CD4-positive, alpha-beta memory T cell (primary cell): ENCODE measurements at regions not wholly inside any gene's neighbourhood (a gene's known extent, or its start where the extent isn't known, plus 50 kb on each side); places are given as distances from the start of the nearest gene placed in this dataset.

ENCODE experiments used
- CTCF ChIA-PET: fragments of 350-600 bp; sonication (Branson Sonifier 250); formaldehyde crosslinking; loops from one replicate; lab custom pipeline; 2021; ENCODE audit warnings: inconsistent platforms; ENCODE audit not compliant: partially characterized antibody; lab: Charles Lee
- POLR2A ChIA-PET: fragments of 350-600 bp; sonication (Branson Sonifier 250); formaldehyde crosslinking; loops from one replicate; lab custom pipeline; 2021; ENCODE audit not compliant: partially characterized antibody; lab: Charles Lee
- DNase-seq, 5 donors: peaks; one replicate each; pipeline versions ENCODE4 v3.0.0 to v3.0.0-alpha.2; 2020 to 2022; ENCODE audit warnings: mixed read lengths in 1 of 5
- H3K27ac ChIP-seq: one replicate; pipeline ENCODE4 v1.7.0; 2013; ENCODE audit warnings: low read depth, low read length
- H3K27me3 ChIP-seq: 2 replicates; pipeline ENCODE4 v1.7.0; 2013; ENCODE audit warnings: mild to moderate bottlenecking, low read length, moderate library complexity; ENCODE audit not compliant: insufficient read depth
- H3K36me3 ChIP-seq: 2 replicates; pipeline ENCODE4 v1.7.0; 2013; ENCODE audit warnings: mild to moderate bottlenecking, low read length, moderate library complexity; ENCODE audit not compliant: insufficient read depth
- H3K4me1 ChIP-seq: 2 replicates; pipeline ENCODE4 v1.7.0; 2013; ENCODE audit warnings: mild to moderate bottlenecking, low read length, moderate library complexity; ENCODE audit not compliant: insufficient read depth
- H3K4me3 ChIP-seq, 2 donors: one replicate each; pipeline ENCODE4 v1.7.0; 2013; ENCODE audit warnings: low read length in 2 of 2, mild to moderate bottlenecking in 1 of 2
- H3K9me3 ChIP-seq, 2 donors: one replicate each; pipeline ENCODE4 v1.7.0; 2013; ENCODE audit warnings: low read length in 2 of 2, control low read depth in 1 of 2; ENCODE audit not compliant: control insufficient read depth in 1 of 2
- H3K27ac Mint-ChIP-seq, 7 donors: one replicate each; pipeline ENCODE4 v1.8.0; 2020 to 2021; ENCODE audit warnings: mixed read lengths in 7 of 7, mild to moderate bottlenecking in 6 of 7, inconsistent platforms in 3 of 7, moderate library complexity in 3 of 7
- H3K27me3 Mint-ChIP-seq, 2 donors: one replicate each; pipeline ENCODE4 v1.8.0; 2020 to 2021; ENCODE audit warnings: mixed read lengths in 2 of 2
- H3K36me3 Mint-ChIP-seq, 2 donors: one replicate each; pipeline ENCODE4 v1.8.0; 2020 to 2021; ENCODE audit warnings: mixed read lengths in 2 of 2, inconsistent platforms in 1 of 2, mild to moderate bottlenecking in 1 of 2
- H3K4me1 Mint-ChIP-seq, 4 donors: one replicate each; pipeline ENCODE4 v1.8.0; 2020 to 2021; ENCODE audit warnings: mixed read lengths in 4 of 4, mild to moderate bottlenecking in 1 of 4
- H3K4me3 Mint-ChIP-seq, 8 donors: one replicate each; pipeline ENCODE4 v1.8.0; 2020 to 2021; ENCODE audit warnings: mixed read lengths in 8 of 8, mild to moderate bottlenecking in 7 of 8, moderate library complexity in 6 of 8, inconsistent platforms in 3 of 8
- H3K9me3 Mint-ChIP-seq, 8 donors: one replicate each; pipeline ENCODE4 v1.8.0; 2020 to 2021; ENCODE audit warnings: mixed read lengths in 8 of 8, mild to moderate bottlenecking in 5 of 8, inconsistent platforms in 3 of 8, moderate library complexity in 1 of 8
- intact Hi-C: fragments of 100-400 bp; cut with micrococcal nuclease; formaldehyde crosslinking; loops from one replicate; pipeline ENCODE4 v1.15.1; 2023

DNA sequence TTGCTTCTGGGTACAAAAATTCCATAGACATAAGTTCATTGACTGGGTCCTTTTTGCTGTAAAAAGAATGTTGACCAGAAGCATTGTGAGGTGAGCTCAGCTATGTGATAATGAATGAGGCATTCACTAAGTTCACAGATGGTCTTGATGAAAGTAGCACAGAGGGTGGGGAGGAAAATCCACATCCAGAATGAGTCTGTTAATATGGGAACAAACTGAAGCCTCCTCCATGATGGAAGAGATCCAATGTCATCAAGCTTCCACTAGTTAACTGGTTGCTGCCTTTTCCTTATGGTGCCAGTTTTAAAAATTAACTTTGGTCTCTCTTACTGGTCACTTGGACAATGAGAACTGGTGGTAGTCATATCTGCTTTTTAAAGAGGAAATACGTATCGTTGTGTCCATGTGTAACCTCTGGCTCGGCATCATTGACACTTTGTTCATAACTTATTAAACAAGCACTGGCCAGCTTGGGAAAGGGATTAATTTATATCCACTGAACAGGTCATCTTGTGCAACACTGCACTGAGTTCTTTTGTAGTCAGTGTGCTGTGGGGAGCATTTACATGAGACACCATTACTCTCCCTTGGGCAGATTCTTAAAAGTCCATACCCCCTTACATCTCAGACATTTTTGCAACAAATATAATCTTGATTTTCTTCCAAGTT is 88.6 kb downstream of the ADAMTS1 start:
- intact Hi-C loops = no loop called here
- ChIA-PET POLR2A (no interaction called here), CTCF (no interaction called here)
- no peaks in the 10 kb centered on the region for H3K4me1 ChIP-seq
- H3K27me3 ChIP-seq = no peaks in the 10 kb centered on the region
- no peaks in the 10 kb centered on the region for H3K36me3 Mint-ChIP-seq
- H3K27me3 Mint-ChIP-seq = no peaks in the 10 kb centered on the region
- H3K4me3 ChIP-seq = no peak overlapping the region
- H3K4me3 Mint-ChIP-seq = no peak overlapping the region
- H3K27ac Mint-ChIP-seq = no peak overlapping the region
- no peaks in the 10 kb centered on the region for H3K4me1 Mint-ChIP-seq
- H3K36me3 ChIP-seq = no peaks in the 10 kb centered on the region
- no peak for DNase-seq
- no peak overlapping the region for H3K27ac ChIP-seq
- no peaks in the 10 kb centered on the region for H3K9me3 ChIP-seq
- peaks cover 0 to 2% (median 0%) of the 10 kb centered on the region in 8 donors for H3K9me3 Mint-ChIP-seq

DNA sequence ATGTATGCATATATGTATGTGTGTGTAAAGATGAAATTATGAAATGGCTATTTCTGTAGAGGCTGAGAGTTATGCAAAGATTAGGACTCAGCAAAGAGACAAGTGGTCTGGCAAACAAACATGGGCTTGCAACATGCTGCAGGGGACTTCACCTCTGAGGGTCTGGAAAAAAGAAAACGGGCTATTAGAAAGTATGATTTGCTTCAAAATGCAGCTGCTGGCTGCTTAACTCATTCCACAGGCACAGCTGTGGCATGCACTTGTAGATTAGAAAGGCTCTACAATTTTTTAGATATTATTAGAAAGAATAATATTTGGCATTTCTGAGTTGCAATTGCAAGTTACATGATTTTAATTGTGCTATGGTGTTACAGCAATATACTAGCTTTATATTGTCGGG is 90.4 kb downstream of the ADAMTS1 start:
- CTCF ChIA-PET = no interaction called here
- H3K9me3 Mint-ChIP-seq = no peaks in the 10 kb centered on the region

DNA sequence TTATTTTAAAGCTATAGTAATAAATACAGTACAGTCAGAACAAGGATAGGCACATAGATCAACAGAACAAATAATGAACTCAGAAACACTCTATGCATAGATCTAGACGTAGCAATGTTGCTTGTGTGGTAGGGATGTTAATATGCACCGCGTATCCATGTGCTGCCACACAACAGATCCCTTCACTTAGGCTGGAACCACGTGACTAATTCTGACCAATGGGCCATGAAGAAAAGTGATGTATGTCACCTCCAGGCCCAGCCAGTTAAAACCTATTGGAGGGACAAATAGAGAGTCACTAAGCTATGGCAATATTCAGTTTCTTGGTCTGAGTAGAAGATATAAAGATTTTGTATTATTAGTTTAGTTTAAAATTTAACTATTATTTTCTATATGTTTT is 91.4 kb downstream of the ADAMTS1 start:
- no peak for DNase-seq
- intact Hi-C loops = no loop called here
- Histone ChIP-seq H3K4me1 (no peaks in the 10 kb centered on the region), H3K27me3 (no peaks in the 10 kb centered on the region), H3K36me3 (no peaks in the 10 kb centered on the region), H3K4me3 (no peak overlapping the region), H3K9me3 (no peaks in the 10 kb centered on the region), H3K27ac (no peak overlapping the region)
- CTCF ChIA-PET = no interaction called here
- Mint-ChIP-seq H3K4me1 (no peaks in the 10 kb centered on the region), H3K27me3 (peaks cover 0 to 2% of the 10 kb centered on the region in 2 donors), H3K9me3 (no peaks in the 10 kb centered on the region), H3K36me3 (no peaks in the 10 kb centered on the region), H3K4me3 (no peak overlapping the region), H3K27ac (no peak overlapping the region)
- POLR2A ChIA-PET = no interaction called here

More for the DNA sequence above, 90.4 kb downstream of the ADAMTS1 start:
- H3K27ac Mint-ChIP-seq = no peak overlapping the region
- H3K4me3 Mint-ChIP-seq = no peak overlapping the region
- H3K36me3 Mint-ChIP-seq = no peaks in the 10 kb centered on the region
- Histone ChIP-seq H3K27me3 (no peaks in the 10 kb centered on the region), H3K4me1 (no peaks in the 10 kb centered on the region), H3K36me3 (no peaks in the 10 kb centered on the region), H3K9me3 (no peaks in the 10 kb centered on the region), H3K27ac (no peak overlapping the region), H3K4me3 (no peak overlapping the region)
- POLR2A ChIA-PET = no interaction called here
- intact Hi-C loops = no loop called here
- peaks cover 0 to 2% of the 10 kb centered on the region in 2 donors for H3K27me3 Mint-ChIP-seq
- H3K4me1 Mint-ChIP-seq = no peaks in the 10 kb centered on the region
- DNase-seq = no peak

DNA sequence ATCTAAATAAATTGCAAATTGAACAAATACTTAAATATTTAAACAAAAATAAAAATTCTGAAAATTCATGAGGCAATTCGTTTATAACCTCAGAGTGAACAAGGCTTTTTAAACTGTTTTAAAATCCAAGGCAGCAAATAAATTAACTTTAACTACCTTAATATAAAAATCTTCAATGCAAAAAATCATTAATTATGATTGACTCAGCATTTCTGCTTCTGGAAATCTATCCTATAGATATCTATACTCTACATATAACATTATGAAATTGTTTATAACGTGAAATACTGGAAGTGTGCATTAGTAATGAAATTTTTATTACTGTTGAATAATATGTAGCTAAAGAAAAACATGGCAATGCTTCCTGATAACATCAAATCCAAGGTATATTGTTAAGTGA is 92.4 kb downstream of the ADAMTS1 start:
- Histone ChIP-seq H3K36me3 (no peaks in the 10 kb centered on the region), H3K9me3 (no peaks in the 10 kb centered on the region), H3K27me3 (no peaks in the 10 kb centered on the region), H3K27ac (no peak overlapping the region), H3K4me3 (no peak overlapping the region), H3K4me1 (no peaks in the 10 kb centered on the region)
- Mint-ChIP-seq H3K4me1 (no peaks in the 10 kb centered on the region), H3K27me3 (peaks cover 0 to 2% of the 10 kb centered on the region in 2 donors), H3K27ac (no peak overlapping the region), H3K36me3 (no peaks in the 10 kb centered on the region), H3K9me3 (no peaks in the 10 kb centered on the region), H3K4me3 (no peak overlapping the region)
- ChIA-PET CTCF (no interaction called here), POLR2A (no interaction called here)
- intact Hi-C loops = no loop called here
- DNase-seq = no peak

DNA sequence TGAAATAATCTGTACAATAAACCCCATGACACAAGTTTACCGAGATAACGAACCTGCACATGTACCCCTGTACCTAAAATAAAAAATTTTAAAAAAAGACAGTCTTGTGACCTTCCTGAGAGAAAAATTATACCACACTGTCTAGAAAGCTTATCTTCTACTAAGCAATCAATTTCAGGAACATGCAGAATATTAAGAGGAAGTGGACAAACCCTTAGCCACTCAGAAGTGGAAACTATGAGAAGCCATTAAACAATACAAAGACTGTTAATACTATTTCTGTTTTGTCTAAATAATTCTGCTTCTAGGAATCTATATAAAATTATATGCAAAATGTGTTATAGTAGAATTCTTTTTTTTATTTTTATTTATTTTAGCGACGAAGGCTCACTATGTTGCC is 93.9 kb downstream of the ADAMTS1 start:
- Mint-ChIP-seq H3K27me3 (peaks cover 0 to 2% of the 10 kb centered on the region in 2 donors), H3K4me1 (no peaks in the 10 kb centered on the region), H3K9me3 (no peaks in the 10 kb centered on the region), H3K27ac (no peak overlapping the region), H3K4me3 (no peak overlapping the region), H3K36me3 (no peaks in the 10 kb centered on the region)
- no peaks in the 10 kb centered on the region for H3K9me3 ChIP-seq
- H3K36me3 ChIP-seq = no peaks in the 10 kb centered on the region
- H3K4me3 ChIP-seq = no peak overlapping the region
- CTCF ChIA-PET = no interaction called here
- H3K4me1 ChIP-seq = no peaks in the 10 kb centered on the region
- DNase-seq = no peak
- no peak overlapping the region for H3K27ac ChIP-seq
- H3K27me3 ChIP-seq = no peaks in the 10 kb centered on the region
- intact Hi-C loops = no loop called here
- POLR2A ChIA-PET = no interaction called here

DNA sequence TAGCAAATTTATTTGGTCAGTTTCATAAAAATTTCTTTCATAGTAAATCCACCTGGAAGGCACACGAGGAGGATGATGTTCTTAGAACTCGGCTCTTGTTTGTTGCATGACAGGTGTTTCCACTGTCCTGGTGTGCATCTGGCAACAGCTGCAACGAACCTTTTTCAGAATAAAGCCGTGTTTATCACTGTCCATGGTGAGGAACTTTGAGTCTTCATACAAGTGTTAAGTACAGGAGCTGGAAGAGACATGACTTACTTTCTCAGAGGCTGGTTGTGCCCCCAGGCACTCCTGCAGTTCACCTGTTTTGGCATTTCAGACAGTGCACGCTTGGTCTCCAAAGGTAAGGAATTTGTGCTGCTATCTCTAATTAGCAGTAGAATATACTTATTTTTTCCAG is 97.1 kb downstream of the ADAMTS1 start:
- Histone ChIP-seq H3K36me3 (no peaks in the 10 kb centered on the region), H3K9me3 (no peaks in the 10 kb centered on the region), H3K4me3 (no peak overlapping the region), H3K4me1 (no peaks in the 10 kb centered on the region), H3K27me3 (no peaks in the 10 kb centered on the region), H3K27ac (no peak overlapping the region)
- H3K27ac Mint-ChIP-seq = no peak overlapping the region
- no peak for DNase-seq
- ChIA-PET CTCF (no interaction called here), POLR2A (no interaction called here)
- H3K4me3 Mint-ChIP-seq = no peak overlapping the region
- peaks cover 2 to 5% of the 10 kb centered on the region in 2 donors for H3K27me3 Mint-ChIP-seq
- H3K4me1 Mint-ChIP-seq = no peaks in the 10 kb centered on the region
- no peaks in the 10 kb centered on the region for H3K9me3 Mint-ChIP-seq
- intact Hi-C loops = no loop called here
- no peaks in the 10 kb centered on the region for H3K36me3 Mint-ChIP-seq

DNA sequence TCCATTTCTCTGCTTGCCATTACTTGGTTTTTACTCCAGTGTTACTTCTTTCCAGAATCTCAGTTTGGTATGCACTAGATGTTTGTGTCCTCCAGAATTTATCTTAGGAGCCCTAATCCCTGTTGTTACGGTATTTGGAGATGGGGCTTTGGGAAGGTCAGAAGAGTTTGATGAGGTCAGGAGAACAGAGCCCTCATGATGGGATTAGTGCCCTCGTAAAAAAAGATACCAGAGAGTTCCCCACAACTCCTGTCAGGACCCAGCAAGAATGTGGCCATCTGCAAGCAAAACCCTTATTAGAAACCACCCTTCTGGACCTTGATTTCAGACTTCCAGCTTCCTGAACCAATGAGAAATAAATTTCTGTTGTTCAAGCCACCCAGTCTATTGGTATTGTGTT is 98.0 kb downstream of the ADAMTS1 start:
- H3K27me3 Mint-ChIP-seq = peaks cover 2 to 5% of the 10 kb centered on the region in 2 donors
- Histone ChIP-seq H3K9me3 (no peaks in the 10 kb centered on the region), H3K4me1 (no peaks in the 10 kb centered on the region), H3K27me3 (no peaks in the 10 kb centered on the region), H3K4me3 (no peak overlapping the region), H3K27ac (no peak overlapping the region), H3K36me3 (no peaks in the 10 kb centered on the region)
- no peak for DNase-seq
- intact Hi-C loops = no loop called here
- H3K4me3 Mint-ChIP-seq = no peak overlapping the region
- ChIA-PET CTCF (no interaction called here), POLR2A (no interaction called here)
- no peaks in the 10 kb centered on the region for H3K36me3 Mint-ChIP-seq
- no peak overlapping the region for H3K27ac Mint-ChIP-seq
- no peaks in the 10 kb centered on the region for H3K4me1 Mint-ChIP-seq
- H3K9me3 Mint-ChIP-seq = no peaks in the 10 kb centered on the region

DNA sequence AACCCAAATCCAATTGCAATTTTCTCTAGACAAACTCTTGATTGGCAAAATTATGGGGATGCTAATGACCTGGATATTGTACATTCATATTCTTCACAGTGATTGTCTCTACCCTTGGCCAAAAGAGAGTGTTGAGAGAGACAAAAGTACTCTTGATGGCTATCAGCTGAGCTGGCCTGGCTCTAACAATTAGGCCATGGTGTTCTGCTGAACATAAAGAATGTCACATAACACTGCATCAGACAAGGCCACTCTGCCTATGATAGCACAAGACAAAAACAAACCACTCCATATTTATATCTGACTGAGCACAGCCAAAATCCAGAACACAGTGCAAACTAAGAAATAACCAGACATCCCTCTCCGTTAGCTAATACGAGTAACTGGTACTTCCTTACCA is 101.7 kb downstream of the ADAMTS1 start:
- H3K27ac ChIP-seq = no peak overlapping the region
- no peak for DNase-seq
- no peaks in the 10 kb centered on the region for H3K9me3 Mint-ChIP-seq
- peaks cover 2 to 3% of the 10 kb centered on the region in 2 donors for H3K27me3 Mint-ChIP-seq
- H3K4me1 ChIP-seq = no peaks in the 10 kb centered on the region
- intact Hi-C loops = no loop called here
- H3K36me3 Mint-ChIP-seq = no peaks in the 10 kb centered on the region
- POLR2A ChIA-PET = no interaction called here
- H3K4me3 Mint-ChIP-seq = no peak overlapping the region
- H3K4me1 Mint-ChIP-seq = no peaks in the 10 kb centered on the region
- H3K27ac Mint-ChIP-seq = no peak overlapping the region
- H3K27me3 ChIP-seq = no peaks in the 10 kb centered on the region
- H3K36me3 ChIP-seq = no peaks in the 10 kb centered on the region
- CTCF ChIA-PET = no interaction called here
- H3K4me3 ChIP-seq = no peak overlapping the region
- no peaks in the 10 kb centered on the region for H3K9me3 ChIP-seq
